GM12878 (cell line): ENCODE measurements at regions not wholly inside any gene's neighbourhood (a gene's known extent, or its start where the extent isn't known, plus 50 kb on each side); places are given as distances from the start of the nearest gene placed in this dataset.
A peak's percentile ranks its signal among the peaks of the same experiment; 100 is the strongest.

Experiments used
- CBX3 ChIP-seq: fragments of 200-600 bp; sonication (generic); IDR thresholded peaks from 2 replicates; pipeline ENCODE4 v1.6.1; 2016; ENCODE audit warnings: low read depth, borderline replicate concordance
- GABPA ChIP-seq: IDR thresholded peaks from 2 replicates; pipeline ENCODE4 v1.6.1; 2014; ENCODE audit warnings: antibody characterized with exemption, low read depth, mild to moderate bottlenecking, inconsistent platforms
- IRF4 ChIP-seq: IDR thresholded peaks from 2 replicates; pipeline ENCODE4 v1.6.1; 2011; ENCODE audit warnings: low read depth, low read length
- JUND ChIP-seq: IDR thresholded peaks from 2 replicates; pipeline ENCODE4 v1.6.1; 2012; ENCODE audit warnings: low read depth, mild to moderate bottlenecking, low read length, improper control_type of control experiment, moderate library complexity
- NFYA ChIP-seq: IDR thresholded peaks from 2 replicates; pipeline ENCODE4 v1.6.1; 2011; ENCODE audit warnings: low read depth, mild to moderate bottlenecking, low read length, improper control_type of control experiment, borderline replicate concordance
- PAX8 ChIP-seq: fragments of 450-650 bp; IDR thresholded peaks from 2 replicates; pipeline ENCODE4 v1.6.1; 2017; ENCODE audit warnings: mild to moderate bottlenecking, moderate library complexity
- REST ChIP-seq: IDR thresholded peaks from 2 replicates; pipeline ENCODE4 v1.6.1; 2012; ENCODE audit warnings: mild to moderate bottlenecking, low read depth, low read length
- SREBF2 ChIP-seq: IDR thresholded peaks from 2 replicates; pipeline ENCODE4 v1.6.1; 2012; ENCODE audit warnings: mild to moderate bottlenecking, low read length
- STAT3 ChIP-seq: IDR thresholded peaks from 2 replicates; pipeline ENCODE4 v1.6.1; 2011; ENCODE audit warnings: low read depth, low read length, improper control_type of control experiment
- SUPT20H ChIP-seq: IDR thresholded peaks from 2 replicates; pipeline ENCODE4 v1.6.1; 2011; ENCODE audit warnings: low read depth, mild to moderate bottlenecking, low read length, moderate library complexity, borderline replicate concordance; ENCODE audit not compliant: control insufficient read depth
- SUZ12 ChIP-seq: fragments of 200-600 bp; sonication (generic); IDR thresholded peaks from one replicate; pipeline ENCODE4 v1.6.1; 2018; ENCODE audit warnings: antibody characterized with exemption, mild to moderate bottlenecking; ENCODE audit not compliant: unreplicated experiment
- USF2 ChIP-seq: IDR thresholded peaks from 2 replicates; pipeline ENCODE4 v1.6.1; 2011; ENCODE audit warnings: low read depth, low read length, improper control_type of control experiment, borderline replicate concordance
- ZNF24 ChIP-seq: fragments of 450-650 bp; IDR thresholded peaks from 2 replicates; pipeline ENCODE4 v1.6.1; 2017; ENCODE audit warnings: antibody characterized with exemption, mild to moderate bottlenecking
- ZNF384 ChIP-seq: IDR thresholded peaks from 2 replicates; pipeline ENCODE4 v1.6.1; 2012; ENCODE audit warnings: low read depth, mild to moderate bottlenecking, low read length, improper control_type of control experiment, borderline replicate concordance
- ZNF592 ChIP-seq: fragments of 450-650 bp; IDR thresholded peaks from 2 replicates; pipeline ENCODE4 v1.6.1; 2017; ENCODE audit warnings: mild to moderate bottlenecking, moderate library complexity
- ZNF622 ChIP-seq: fragments of 450-650 bp; IDR thresholded peaks from 2 replicates; pipeline ENCODE4 v1.6.1; 2017; ENCODE audit warnings: mild to moderate bottlenecking, inconsistent platforms
- TF ChIP-seq, protein P1 (sequence below): fragments of 450-650 bp; IDR thresholded peaks from 2 replicates; pipeline ENCODE4 v1.6.1; 2018; ENCODE audit warnings: borderline replicate concordance, mild to moderate bottlenecking; ENCODE audit not compliant: partially characterized antibody

DNA sequence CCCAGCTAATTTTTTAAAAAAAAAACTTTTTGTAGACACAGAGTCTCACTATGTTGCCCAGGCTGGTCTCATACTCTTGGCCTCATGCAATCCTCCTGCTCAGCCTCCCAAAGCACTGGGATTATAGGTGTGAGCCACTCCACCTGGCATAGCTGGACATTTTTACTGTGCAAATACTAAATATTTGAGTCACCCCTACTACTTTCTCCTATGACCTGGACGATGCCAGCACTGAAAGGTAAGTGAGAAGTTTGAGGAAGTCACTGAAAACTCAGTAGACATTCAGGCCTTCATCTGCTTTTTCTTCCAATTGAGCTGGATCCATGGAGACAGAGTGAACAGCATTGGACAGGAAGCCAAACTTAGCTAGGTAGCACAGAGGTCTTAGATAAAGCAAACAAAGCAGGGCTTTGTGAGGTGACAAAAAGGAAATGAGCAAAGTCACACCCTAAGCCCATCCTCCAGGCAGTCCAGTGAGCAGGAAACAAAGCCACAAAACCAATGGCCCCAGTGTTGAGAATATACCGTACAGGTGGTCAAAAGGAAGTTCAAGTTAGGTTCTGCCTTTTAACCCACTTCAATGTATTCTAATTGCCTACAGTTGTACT, 192.6 kb upstream of the RASA1 start (continued):
- TF ChIP-seq, protein P1, sequence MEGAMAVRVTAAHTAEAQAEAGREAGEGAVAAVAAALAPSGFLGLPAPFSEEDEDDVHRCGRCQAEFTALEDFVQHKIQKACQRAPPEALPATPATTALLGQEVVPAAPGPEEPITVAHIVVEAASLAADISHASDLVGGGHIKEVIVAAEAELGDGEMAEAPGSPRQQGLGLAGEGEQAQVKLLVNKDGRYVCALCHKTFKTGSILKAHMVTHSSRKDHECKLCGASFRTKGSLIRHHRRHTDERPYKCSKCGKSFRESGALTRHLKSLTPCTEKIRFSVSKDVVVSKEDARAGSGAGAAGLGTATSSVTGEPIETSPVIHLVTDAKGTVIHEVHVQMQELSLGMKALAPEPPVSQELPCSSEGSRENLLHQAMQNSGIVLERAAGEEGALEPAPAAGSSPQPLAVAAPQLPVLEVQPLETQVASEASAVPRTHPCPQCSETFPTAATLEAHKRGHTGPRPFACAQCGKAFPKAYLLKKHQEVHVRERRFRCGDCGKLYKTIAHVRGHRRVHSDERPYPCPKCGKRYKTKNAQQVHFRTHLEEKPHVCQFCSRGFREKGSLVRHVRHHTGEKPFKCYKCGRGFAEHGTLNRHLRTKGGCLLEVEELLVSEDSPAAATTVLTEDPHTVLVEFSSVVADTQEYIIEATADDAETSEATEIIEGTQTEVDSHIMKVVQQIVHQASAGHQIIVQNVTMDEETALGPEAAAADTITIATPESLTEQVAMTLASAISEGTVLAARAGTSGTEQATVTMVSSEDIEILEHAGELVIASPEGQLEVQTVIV, result no peak
- no peak for TF ChIP-seq SUZ12
- no peak for TF ChIP-seq CBX3
- no peak for TF ChIP-seq SUPT20H
- TF ChIP-seq ZNF24, result no peak
- TF ChIP-seq STAT3, result no peak
- no peak for TF ChIP-seq IRF4
- no peak for TF ChIP-seq USF2
- TF ChIP-seq REST, result no peak
- no peak for TF ChIP-seq PAX8
- TF ChIP-seq ZNF622, result no peak
- peak; percentile 44; the same call in 1 of the 2 replicates for TF ChIP-seq GABPA
- no peak for TF ChIP-seq JUND
- no peak for TF ChIP-seq ZNF592
- TF ChIP-seq SREBF2, result no peak
- TF ChIP-seq ZNF384, result no peak
- no peak for TF ChIP-seq NFYA
